ENCODE measurements at regions not wholly inside any gene's neighbourhood (a gene's known extent, or its start where the extent isn't known, plus 50 kb on each side); places are given as distances from the start of the nearest gene placed in this dataset.

GRCh38 chr5:159752622-159753275 lies 163.5 kb upstream of the ADRA1B start:
- no peak for DNase-seq (ENCODE audit: low read depth)

- no peak for DNase-seq (ENCODE audit: low read depth)
Measured at GRCh38 chr5:159758189-159758588, 158.1 kb upstream of the ADRA1B start.

GRCh38 chr5:159759791-159760290 lies 156.4 kb upstream of the ADRA1B start:
- no peak for DNase-seq (ENCODE audit: low read depth)

- DNase-seq (ENCODE audit: low read depth): no peak
Measured at GRCh38 chr5:159762921-159763320, 153.4 kb upstream of the ADRA1B start.

GRCh38 chr5:159763562-159763961 lies 152.7 kb upstream of the ADRA1B start:
- DNase-seq (ENCODE audit: low read depth): no peak

- DNase-seq (ENCODE audit: low read depth): no peak
Measured at GRCh38 chr5:159764283-159765134, 151.8 kb upstream of the ADRA1B start.

GRCh38 chr5:159765135-159765433 lies 151.2 kb upstream of the ADRA1B start:
- DNase-seq (ENCODE audit: low read depth): no peak

- DNase-seq (ENCODE audit: low read depth): no peak
Measured at GRCh38 chr5:159765760-159766517, 150.3 kb upstream of the ADRA1B start.

GRCh38 chr5:159768243-159768642 lies 148.0 kb upstream of the ADRA1B start:
- DNase-seq (ENCODE audit: low read depth): no peak

GRCh38 chr5:159772698-159773061 lies 143.6 kb upstream of the ADRA1B start:
- DNase-seq (ENCODE audit: low read depth): no peak

- peak; percentile 83 for DNase-seq (ENCODE audit: low read depth)
Measured at GRCh38 chr5:159773062-159773924, 143.0 kb upstream of the ADRA1B start.

GRCh38 chr5:159774476-159775031 lies 141.7 kb upstream of the ADRA1B start:
- no peak for DNase-seq (ENCODE audit: low read depth)

- DNase-seq (ENCODE audit: low read depth): no peak
Measured at GRCh38 chr5:159775890-159776289, 140.4 kb upstream of the ADRA1B start.

- no peak for DNase-seq (ENCODE audit: low read depth)
Measured at GRCh38 chr5:159777049-159777660, 139.1 kb upstream of the ADRA1B start.

- no peak for DNase-seq (ENCODE audit: low read depth)
Measured at GRCh38 chr5:159779481-159779880, 136.8 kb upstream of the ADRA1B start.

- no peak for DNase-seq (ENCODE audit: low read depth)
Measured at GRCh38 chr5:159780246-159780645, 136.0 kb upstream of the ADRA1B start.

GRCh38 chr5:159781626-159782157 lies 134.6 kb upstream of the ADRA1B start:
- no peak for DNase-seq (ENCODE audit: low read depth)

GRCh38 chr5:159782197-159782994 lies 133.9 kb upstream of the ADRA1B start:
- DNase-seq (ENCODE audit: low read depth): no peak

- DNase-seq (ENCODE audit: low read depth): no peak
Measured at GRCh38 chr5:159782995-159783300, 133.3 kb upstream of the ADRA1B start.

- DNase-seq (ENCODE audit: low read depth): no peak
Measured at GRCh38 chr5:159783726-159784247, 132.5 kb upstream of the ADRA1B start.
